Embryonic facial prominence (tissue), 1 donor: ENCODE measurements at regions not wholly inside any gene's neighbourhood (a gene's known extent, or its start where the extent isn't known, plus 50 kb on each side); places are given as distances from the start of the nearest gene placed in this dataset.
"Not testable (repeated sequence)": the region's sequence is repeated elsewhere in the genome, so short reads cannot be mapped to it uniquely, and the experiment has no call there.

Experiments used
- DNase-seq: peaks from one replicate; pipeline ENCODE4 v3.0.0-alpha.2; 2016; ENCODE audit errors: extremely low spot score

- DNase-seq, result no peak
These were observed 189.9 kb upstream of the THRB start for GRCh38 chr3:24684506-24685023.

GRCh38 chr3:24686808-24687207 is 192.2 kb upstream of the THRB start:
- DNase-seq, result no peak

GRCh38 chr3:24687671-24688070 is 193.0 kb upstream of the THRB start:
- DNase-seq, result no peak

- no peak for DNase-seq
These were observed 193.9 kb upstream of the THRB start for GRCh38 chr3:24688446-24689148.

- no peak for DNase-seq
These were observed 194.7 kb upstream of the THRB start for GRCh38 chr3:24689353-24689752.

- no peak for DNase-seq
These were observed 196.1 kb upstream of the THRB start for GRCh38 chr3:24690777-24691176.

- not testable (repeated sequence) for DNase-seq
These were observed 204.4 kb upstream of the THRB start for GRCh38 chr3:24699078-24699477.

- no peak for DNase-seq
These were observed 209.8 kb upstream of the THRB start for GRCh38 chr3:24704496-24704895.

- DNase-seq, result no peak
These were observed 213.3 kb upstream of the THRB start for GRCh38 chr3:24707936-24708335.

- no peak for DNase-seq
These were observed 215.3 kb upstream of the THRB start for GRCh38 chr3:24709956-24710355.

- DNase-seq, result no peak
These were observed 218.9 kb upstream of the THRB start for GRCh38 chr3:24713516-24713915.

GRCh38 chr3:24714436-24714835 is 219.8 kb upstream of the THRB start:
- no peak for DNase-seq

- DNase-seq, result no peak
These were observed 220.6 kb upstream of the THRB start for GRCh38 chr3:24715171-24715792.

- no peak for DNase-seq
These were observed 227.4 kb upstream of the THRB start for GRCh38 chr3:24722087-24722486.

GRCh38 chr3:24725514-24726255 is 231.0 kb upstream of the THRB start:
- no peak for DNase-seq

- no peak for DNase-seq
These were observed 231.8 kb upstream of the THRB start for GRCh38 chr3:24726423-24726822.

- no peak for DNase-seq
These were observed 235.5 kb upstream of the THRB start for GRCh38 chr3:24730173-24730572.

- DNase-seq, result no peak
These were observed 239.4 kb upstream of the THRB start for GRCh38 chr3:24734019-24734418.

- DNase-seq, result no peak
These were observed 242.1 kb upstream of the THRB start for GRCh38 chr3:24736701-24737100.

GRCh38 chr3:24740326-24740725 is 245.7 kb upstream of the THRB start:
- DNase-seq, result no peak

- no peak for DNase-seq
These were observed 246.9 kb upstream of the THRB start for GRCh38 chr3:24741506-24741905.

- no peak for DNase-seq
These were observed 253.9 kb upstream of the THRB start for GRCh38 chr3:24748520-24748919.

- DNase-seq, result no peak
These were observed 256.4 kb upstream of the THRB start for GRCh38 chr3:24751020-24751419.
